OCI-LY7 (cell line): ENCODE measurements at regions not wholly inside any gene's neighbourhood (a gene's known extent, or its start where the extent isn't known, plus 50 kb on each side); places are given as distances from the start of the nearest gene placed in this dataset.

Experiments used
- BruUV-seq: library from RNA; stranded (reverse); fragments of 400-500 nt; replicated peaks from 2 replicates; lab custom pipeline; 2021; lab: Mats Ljungman, UMichigan
- CTCF ChIA-PET: fragments of 300-600 bp; sonication (Branson Sonifier 250); formaldehyde crosslinking; loops from one replicate; lab custom pipeline; 2022; ENCODE audit warnings: antibody characterized with exemption; ENCODE audit not compliant: unreplicated experiment; lab: Charles Lee
- POLR2A ChIA-PET: fragments of 300-600 bp; sonication (Branson Sonifier 250); formaldehyde crosslinking; loops from one replicate; lab custom pipeline; 2022; ENCODE audit warnings: antibody characterized with exemption; lab: Charles Lee
- DNase-seq: peaks from one replicate; pipeline ENCODE4 v3.0.0-alpha.2; 2015; ENCODE audit warnings: low spot score
- H2AFZ ChIP-seq: fragments of 200-600 bp; sonication (generic), shearing (Covaris generic); 2 replicates; pipeline ENCODE4 v1.6.1; 2014; ENCODE audit warnings: mild to moderate bottlenecking, antibody characterized with exemption, low read length, moderate library complexity
- H3K27ac ChIP-seq: fragments of 200-600 bp; sonication (generic); 2 replicates; pipeline ENCODE4 v1.5.1; 2014; ENCODE audit warnings: mixed run types, low read depth, mild to moderate bottlenecking, moderate library complexity, low read length, inconsistent platforms; ENCODE audit not compliant: poor library complexity, severe bottlenecking
- H3K36me3 ChIP-seq: fragments of 200-600 bp; sonication (generic); 2 replicates; pipeline ENCODE4 v1.6.1; 2014; ENCODE audit warnings: mild to moderate bottlenecking, antibody characterized with exemption, low read length, moderate library complexity, mixed read lengths; ENCODE audit not compliant: insufficient read depth
- H3K4me1 ChIP-seq: fragments of 200-600 bp; sonication (generic); 2 replicates; pipeline ENCODE4 v1.5.1; 2014; ENCODE audit warnings: mild to moderate bottlenecking, low read length; ENCODE audit not compliant: insufficient read depth, poor library complexity, severe bottlenecking
- H3K4me2 ChIP-seq: fragments of 200-600 bp; sonication (generic); 2 replicates; pipeline ENCODE4 v1.6.1; 2014; ENCODE audit warnings: mild to moderate bottlenecking, low read length
- H3K4me3 ChIP-seq: fragments of 200-600 bp; sonication (generic); 2 replicates; pipeline ENCODE4 v1.5.1; 2014; ENCODE audit warnings: mild to moderate bottlenecking, low read depth, low read length; ENCODE audit not compliant: poor library complexity, severe bottlenecking
- H3K79me2 ChIP-seq: fragments of 200-600 bp; sonication (generic); 2 replicates; pipeline ENCODE4 v1.6.1; 2016; ENCODE audit warnings: low read depth, mild to moderate bottlenecking, low read length, moderate library complexity, mixed read lengths; ENCODE audit not compliant: insufficient read depth
- H3K9me2 ChIP-seq: fragments of 200-600 bp; sonication (generic); 2 replicates; pipeline ENCODE4 v1.6.1; 2016; ENCODE audit warnings: mild to moderate bottlenecking, low read length, mixed read lengths; ENCODE audit not compliant: insufficient read depth
- H3K9me3 ChIP-seq: fragments of 200-600 bp; sonication (generic); 2 replicates; pipeline ENCODE4 v1.6.1; 2014; ENCODE audit warnings: mild to moderate bottlenecking, mixed run types, low read length, mixed read lengths
- H4K20me1 ChIP-seq: fragments of 200-600 bp; sonication (generic); 2 replicates; pipeline ENCODE4 v1.6.1; 2014; ENCODE audit warnings: mild to moderate bottlenecking, antibody characterized with exemption, low read length, moderate library complexity, mixed read lengths; ENCODE audit not compliant: insufficient read depth
- EZH2phosphoT487 ChIP-seq: fragments of 200-600 bp; sonication (generic); IDR thresholded peaks from 2 replicates; pipeline ENCODE4 v1.6.1; 2018; ENCODE audit warnings: low read depth, borderline replicate concordance, mild to moderate bottlenecking, mixed run types, antibody characterized with exemption, low read length, moderate library complexity, mixed read lengths
- intact Hi-C: fragments of 100-400 bp; cut with micrococcal nuclease; formaldehyde crosslinking; loops from one replicate; pipeline ENCODE4 v1.10.0; 2022; ENCODE audit not compliant: unreplicated experiment
- TF ChIP-seq, protein P1 (sequence below): fragments of 200-600 bp; sonication (generic); conservative IDR thresholded peaks from 2 replicates; pipeline ENCODE4 v1.5.1; 2014; ENCODE audit warnings: mild to moderate bottlenecking, antibody characterized with exemption, low read length, moderate library complexity, mixed read lengths

DNA sequence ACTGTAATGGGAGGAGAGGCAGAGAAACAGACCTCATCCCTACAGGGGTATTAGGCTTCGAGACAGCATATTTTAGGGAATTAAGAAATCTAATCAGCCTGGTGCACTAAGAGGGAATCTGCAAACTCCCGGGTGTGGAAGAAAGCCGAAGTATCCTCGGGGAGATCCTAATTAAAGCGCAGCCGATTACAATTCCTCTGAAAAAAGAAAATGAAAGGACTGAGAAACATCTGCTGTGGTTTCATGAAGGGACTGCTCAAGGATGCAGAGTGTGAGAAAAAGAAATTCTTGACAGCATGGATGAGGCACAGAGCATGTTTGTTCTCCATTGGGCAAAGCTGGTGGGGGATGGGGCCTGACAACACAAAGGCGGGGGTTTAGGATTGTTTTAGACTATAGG, 290.0 kb upstream of the LARGE1 start:
- no peak for TF ChIP-seq EZH2phosphoT487
- TF ChIP-seq, protein P1, sequence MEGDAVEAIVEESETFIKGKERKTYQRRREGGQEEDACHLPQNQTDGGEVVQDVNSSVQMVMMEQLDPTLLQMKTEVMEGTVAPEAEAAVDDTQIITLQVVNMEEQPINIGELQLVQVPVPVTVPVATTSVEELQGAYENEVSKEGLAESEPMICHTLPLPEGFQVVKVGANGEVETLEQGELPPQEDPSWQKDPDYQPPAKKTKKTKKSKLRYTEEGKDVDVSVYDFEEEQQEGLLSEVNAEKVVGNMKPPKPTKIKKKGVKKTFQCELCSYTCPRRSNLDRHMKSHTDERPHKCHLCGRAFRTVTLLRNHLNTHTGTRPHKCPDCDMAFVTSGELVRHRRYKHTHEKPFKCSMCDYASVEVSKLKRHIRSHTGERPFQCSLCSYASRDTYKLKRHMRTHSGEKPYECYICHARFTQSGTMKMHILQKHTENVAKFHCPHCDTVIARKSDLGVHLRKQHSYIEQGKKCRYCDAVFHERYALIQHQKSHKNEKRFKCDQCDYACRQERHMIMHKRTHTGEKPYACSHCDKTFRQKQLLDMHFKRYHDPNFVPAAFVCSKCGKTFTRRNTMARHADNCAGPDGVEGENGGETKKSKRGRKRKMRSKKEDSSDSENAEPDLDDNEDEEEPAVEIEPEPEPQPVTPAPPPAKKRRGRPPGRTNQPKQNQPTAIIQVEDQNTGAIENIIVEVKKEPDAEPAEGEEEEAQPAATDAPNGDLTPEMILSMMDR: no peak
- Histone ChIP-seq H3K9me2 (no peaks in the 10 kb centered on the region), H3K4me2 (no peak overlapping the region), H3K9me3 (0 out of 2 replicates have a peak, but pooled peaks cover 11% of the 10 kb centered on the region), H3K79me2 (no peaks in the 10 kb centered on the region), H3K36me3 (no peaks in the 10 kb centered on the region), H4K20me1 (no peaks in the 10 kb centered on the region), H2AFZ (no peak overlapping the region), H3K4me1 (no peaks in the 10 kb centered on the region), H3K4me3 (no peak overlapping the region), H3K27ac (no peak overlapping the region)
- ChIA-PET POLR2A (no interaction called here), CTCF (no interaction called here)
- DNase-seq: no peak
- BruUV-seq: no TSS peak
- intact Hi-C loops: no loop called here

- H3K36me3 ChIP-seq: no peaks in the 10 kb centered on the region
- intact Hi-C loops: no loop called here
- no peak for DNase-seq
- no peaks in the 10 kb centered on the region for H3K9me2 ChIP-seq
- no TSS peak for BruUV-seq
- ChIA-PET CTCF (no interaction called here), POLR2A (interaction anchor here (0.7 kb wide), 1 partner anchor 1017 kb away, joined by 3 read pairs; no protein-coding TSS in a partner anchor)
- no peak overlapping the region for H3K4me2 ChIP-seq
- no peaks in the 10 kb centered on the region for H3K4me1 ChIP-seq
- 0 out of 2 replicates have a peak, but pooled peaks cover 11% of the 10 kb centered on the region for H3K9me3 ChIP-seq
- no peak for TF ChIP-seq EZH2phosphoT487
- TF ChIP-seq, protein P1: no peak
- H3K27ac ChIP-seq: no peak overlapping the region
- H3K4me3 ChIP-seq: no peak overlapping the region
- H3K79me2 ChIP-seq: no peaks in the 10 kb centered on the region
- H2AFZ ChIP-seq: no peak overlapping the region
- H4K20me1 ChIP-seq: no peaks in the 10 kb centered on the region
These were observed 294.1 kb upstream of the LARGE1 start for GRCh38 chr22:34214372-34214771.

DNA sequence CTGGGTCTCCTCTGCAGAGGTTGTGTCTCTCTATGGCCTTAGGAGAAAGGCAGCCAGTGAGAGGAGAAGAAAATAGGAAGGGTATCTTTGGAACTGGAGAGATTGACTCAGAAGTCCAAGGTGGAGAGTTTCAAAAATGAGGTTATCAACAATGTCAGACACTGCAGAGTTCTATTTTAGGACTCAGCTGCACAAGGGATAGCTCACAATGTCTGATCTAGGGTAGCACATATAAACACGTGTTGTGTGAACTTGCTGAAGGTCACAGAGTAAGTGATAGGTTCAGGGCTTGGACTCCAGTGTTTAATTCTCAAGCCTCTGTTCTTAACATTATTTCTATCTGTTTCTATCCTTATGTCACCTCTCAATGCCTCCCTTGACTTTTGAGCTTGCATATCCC, 305.0 kb upstream of the LARGE1 start:
- Histone ChIP-seq H3K27ac (no peak overlapping the region), H3K36me3 (no peaks in the 10 kb centered on the region), H3K9me3 (no peaks in the 10 kb centered on the region), H2AFZ (no peak overlapping the region), H3K4me2 (no peak overlapping the region), H3K4me1 (no peaks in the 10 kb centered on the region), H4K20me1 (no peaks in the 10 kb centered on the region), H3K4me3 (no peak overlapping the region), H3K9me2 (no peaks in the 10 kb centered on the region), H3K79me2 (no peaks in the 10 kb centered on the region)
- intact Hi-C loops: no loop called here
- no TSS peak for BruUV-seq
- no peak for DNase-seq
- TF ChIP-seq, protein P1: no peak
- no peak for TF ChIP-seq EZH2phosphoT487
- CTCF ChIA-PET: no interaction called here
- POLR2A ChIA-PET: no interaction called here
